Erythroblast (primary cell): ENCODE measurements at regions not wholly inside any gene's neighbourhood (a gene's known extent, or its start where the extent isn't known, plus 50 kb on each side); places are given as distances from the start of the nearest gene placed in this dataset.
"Not testable (repeated sequence)": the region's sequence is repeated elsewhere in the genome, so short reads cannot be mapped to it uniquely, and the experiment has no call there.

Experiments used
- DNase-seq, 2 experiments: peaks; one replicate each; lab custom pipeline; 2025; lab: John Stamatoyannopoulos, UW
- GATA1 ChIP-seq: IDR thresholded peaks from 2 replicates; pipeline ENCODE4 v1.6.1; 2011; ENCODE audit warnings: low read depth, mild to moderate bottlenecking, control low read depth, low read length, moderate library complexity
- POLR2A ChIP-seq: IDR thresholded peaks from 2 replicates; pipeline ENCODE4 v1.6.1; 2011; ENCODE audit warnings: mild to moderate bottlenecking, low read length

- no peak for DNase-seq
- TF ChIP-seq POLR2A: no peak
- TF ChIP-seq GATA1: no peak
Measured at GRCh38 chr9:79425840-79426239, 145.9 kb upstream of the TLE4 start.

- no peak for DNase-seq
- no peak for TF ChIP-seq POLR2A
- no peak for TF ChIP-seq GATA1
Measured at GRCh38 chr9:79428422-79428821, 143.3 kb upstream of the TLE4 start.

GRCh38 chr9:79430619-79431018, 141.1 kb upstream of the TLE4 start:
- DNase-seq: no peak
- TF ChIP-seq GATA1 (no peak), POLR2A (no peak)

GRCh38 chr9:79431019-79431679, 140.6 kb upstream of the TLE4 start:
- TF ChIP-seq POLR2A (no peak), GATA1 (no peak)
- DNase-seq: no peak

GRCh38 chr9:79432485-79432884, 139.3 kb upstream of the TLE4 start:
- TF ChIP-seq POLR2A (no peak), GATA1 (no peak)
- no peak for DNase-seq

- DNase-seq: no peak
- TF ChIP-seq GATA1 (no peak), POLR2A (no peak)
Measured at GRCh38 chr9:79433703-79434102, 138.1 kb upstream of the TLE4 start.

GRCh38 chr9:79439221-79439620, 132.5 kb upstream of the TLE4 start:
- not testable (repeated sequence) for DNase-seq

- no peak for DNase-seq
- TF ChIP-seq POLR2A: no peak
- no peak for TF ChIP-seq GATA1
Measured at GRCh38 chr9:79446523-79447307, 125.0 kb upstream of the TLE4 start.

GRCh38 chr9:79447308-79447605, 124.5 kb upstream of the TLE4 start:
- no peak for TF ChIP-seq POLR2A
- no peak for TF ChIP-seq GATA1
- no peak for DNase-seq

- no peak for TF ChIP-seq POLR2A
- no peak for TF ChIP-seq GATA1
- DNase-seq: no peak
Measured at GRCh38 chr9:79447762-79448161, 124.0 kb upstream of the TLE4 start.

- no peak for DNase-seq
- no peak for TF ChIP-seq POLR2A
- TF ChIP-seq GATA1: no peak
Measured at GRCh38 chr9:79452265-79452664, 119.5 kb upstream of the TLE4 start.

- DNase-seq: no peak
- TF ChIP-seq GATA1 (no peak), POLR2A (no peak)
Measured at GRCh38 chr9:79461712-79462111, 110.1 kb upstream of the TLE4 start.

- DNase-seq: no peak
- TF ChIP-seq POLR2A (no peak), GATA1 (no peak)
Measured at GRCh38 chr9:79465156-79465555, 106.6 kb upstream of the TLE4 start.

- TF ChIP-seq GATA1 (no peak), POLR2A (no peak)
- DNase-seq: no peak
Measured at GRCh38 chr9:79469164-79469563, 102.6 kb upstream of the TLE4 start.

GRCh38 chr9:79470954-79471353, 100.8 kb upstream of the TLE4 start:
- DNase-seq: no peak
- no peak for TF ChIP-seq POLR2A
